SK-N-SH (cell line): ENCODE measurements at regions not wholly inside any gene's neighbourhood (a gene's known extent, or its start where the extent isn't known, plus 50 kb on each side); places are given as distances from the start of the nearest gene placed in this dataset.

Experiments
- CTCF ChIA-PET: fragments of 300-600, 350-600 bp; formaldehyde crosslinking; extraction: SDS; loops from one replicate; lab custom pipeline; 2021; lab: Yijun Ruan, JAX
- POLR2A ChIA-PET: fragments of 350-600 bp; sonication (Branson Sonifier 250); formaldehyde crosslinking; extraction: SDS; loops from one replicate; lab custom pipeline; 2020; ENCODE audit warnings: antibody characterized with exemption, inconsistent platforms; lab: Yijun Ruan, JAX
- DNase-seq: peaks from one replicate; pipeline ENCODE4 v3.0.0; 2012
- H2AFZ ChIP-seq: fragments of 200-600 bp; sonication (generic); 2 replicates; pipeline ENCODE4 v1.8.1; 2016; ENCODE audit warnings: antibody characterized with exemption, mild to moderate bottlenecking, low read depth
- H3F3A ChIP-seq: fragments of 200-600 bp; sonication (generic); replicated peaks from 2 replicates; pipeline ENCODE3; 2016; ENCODE audit warnings: antibody characterized with exemption, mild to moderate bottlenecking; ENCODE audit not compliant: insufficient read depth
- H3K27ac ChIP-seq, 2 experiments: fragments of 200-500 bp in 1 of 2; fragments of 200-600 bp in 1 of 2; sonication (Bioruptor generic) in 1 of 2; sonication (generic), shearing (Covaris generic) in 1 of 2; 2 replicates each; pipeline versions ENCODE4 v1.5.1 to v1.6.1; 2014 to 2016; ENCODE audit warnings: low read depth in 2 of 2, inconsistent platforms in 1 of 2, low read length in 1 of 2, mild to moderate bottlenecking in 1 of 2, mixed read lengths in 1 of 2
- H3K27me3 ChIP-seq: fragments of 200-600 bp; sonication (generic), shearing (Covaris generic); 2 replicates; pipeline ENCODE4 v1.6.1; 2016; ENCODE audit warnings: mixed run types; ENCODE audit not compliant: insufficient read depth
- H3K36me3 ChIP-seq, 2 experiments: fragments of 200-500 bp in 1 of 2; fragments of 200-600 bp in 1 of 2; sonication (Bioruptor generic) in 1 of 2; sonication (generic) in 1 of 2; replicated peaks in 1 of 2; 2 replicates each; pipeline versions ENCODE3 to v1.5.1; 2014 to 2016; ENCODE audit warnings: low read length in 1 of 2, mild to moderate bottlenecking in 1 of 2; ENCODE audit not compliant: insufficient read depth in 2 of 2, control insufficient read depth in 1 of 2
- H3K4me1 ChIP-seq, 2 experiments: fragments of 200-500 bp in 1 of 2; fragments of 200-600 bp in 1 of 2; sonication (Bioruptor generic) in 1 of 2; sonication (generic), shearing (Covaris generic) in 1 of 2; 2 replicates each; pipeline versions ENCODE4 v1.5.1 to v1.6.1; 2014 to 2016; ENCODE audit warnings: low read depth in 1 of 2, low read length in 1 of 2, mixed run types in 1 of 2; ENCODE audit not compliant: insufficient read depth in 2 of 2, control insufficient read depth in 1 of 2
- H3K4me2 ChIP-seq: fragments of 200-600 bp; sonication (generic), shearing (Covaris generic); 2 replicates; pipeline ENCODE4 v1.6.1; 2017; ENCODE audit warnings: mixed run types
- H3K4me3 ChIP-seq, 2 experiments: fragments of 200-500 bp in 1 of 2; fragments of 200-600 bp in 1 of 2; sonication (Bioruptor generic) in 1 of 2; sonication (generic), shearing (Covaris generic) in 1 of 2; 2 replicates each; pipeline versions ENCODE4 v1.5.1 to v1.8.1; 2014 to 2016; ENCODE audit warnings: low read depth in 2 of 2, inconsistent platforms in 1 of 2, low read length in 1 of 2, mild to moderate bottlenecking in 1 of 2, mixed read lengths in 1 of 2, moderate library complexity in 1 of 2
- H3K79me2 ChIP-seq: fragments of 200-600 bp; sonication (generic); 2 replicates; pipeline ENCODE4 v1.8.1; 2017; ENCODE audit warnings: mild to moderate bottlenecking; ENCODE audit not compliant: insufficient read depth
- H3K9ac ChIP-seq: fragments of 200-600 bp; sonication (generic); 2 replicates; pipeline ENCODE4 v1.6.1; 2017; ENCODE audit warnings: mixed run types
- H3K9me2 ChIP-seq: fragments of 200-600 bp; sonication (generic); 2 replicates; pipeline ENCODE4 v1.6.1; 2017; ENCODE audit warnings: mixed run types
- H3K9me3 ChIP-seq: fragments of 200-600 bp; sonication (generic); 2 replicates; pipeline ENCODE4 v1.6.1; 2017; ENCODE audit warnings: mixed run types, mild to moderate bottlenecking, moderate library complexity
- H4K20me1 ChIP-seq: fragments of 200-600 bp; sonication (generic); 2 replicates; pipeline ENCODE4 v1.6.1; 2017; ENCODE audit warnings: mild to moderate bottlenecking, mixed run types; ENCODE audit not compliant: insufficient read depth
- CHD2 ChIP-seq: fragments of 150-350 bp; IDR thresholded peaks from 2 replicates; pipeline ENCODE4 v1.6.1; 2018; ENCODE audit warnings: low read length; ENCODE audit not compliant: partially characterized antibody
- ELF1 ChIP-seq: IDR thresholded peaks from 2 replicates; pipeline ENCODE4 v1.4.0; 2012
- EZH2phosphoT487 ChIP-seq: fragments of 200-600 bp; sonication (generic); IDR thresholded peaks from 2 replicates; pipeline ENCODE4 v1.6.1; 2017; ENCODE audit warnings: low read depth, mixed run types, mild to moderate bottlenecking, antibody characterized with exemption, moderate library complexity, borderline replicate concordance
- FOSL2 ChIP-seq: IDR thresholded peaks from 2 replicates; pipeline ENCODE4 v1.4.0; 2012; ENCODE audit warnings: low read depth, mild to moderate bottlenecking, moderate library complexity, borderline replicate concordance
- GATA2 ChIP-seq: sonication (generic); formaldehyde crosslinking; IDR thresholded peaks from 2 replicates; pipeline ENCODE4 v1.5.0; 2020; ENCODE audit warnings: mild to moderate bottlenecking, missing genetic modification reagents
- JUND ChIP-seq: IDR thresholded peaks from 2 replicates; pipeline ENCODE4 v1.4.0; 2012
- MXI1 ChIP-seq: IDR thresholded peaks from 2 replicates; pipeline ENCODE4 v1.6.1; 2012; ENCODE audit warnings: mild to moderate bottlenecking, low read depth, low read length, improper control_type of control experiment
- NFIC ChIP-seq: IDR thresholded peaks from 2 replicates; pipeline ENCODE4 v1.4.0; 2012; ENCODE audit warnings: borderline replicate concordance
- POLR2AphosphoS5 ChIP-seq: IDR thresholded peaks from 2 replicates; pipeline ENCODE4 v1.6.1; 2012; ENCODE audit warnings: low read depth, low read length
- RCOR1 ChIP-seq: fragments of 150-350 bp; IDR thresholded peaks from 2 replicates; pipeline ENCODE4 v1.6.1; 2017; ENCODE audit warnings: antibody characterized with exemption, low read length
- TAF1 ChIP-seq: IDR thresholded peaks from 2 replicates; pipeline ENCODE4 v1.6.1; 2012; ENCODE audit warnings: low read depth, mild to moderate bottlenecking, low read length, moderate library complexity, borderline replicate concordance
- TCF12 ChIP-seq: IDR thresholded peaks from 2 replicates; pipeline ENCODE4 v1.4.0; 2012
- TEAD4 ChIP-seq: IDR thresholded peaks from 2 replicates; pipeline ENCODE4 v1.4.0; 2012; ENCODE audit warnings: mild to moderate bottlenecking, borderline replicate concordance; ENCODE audit not compliant: insufficient read depth
- WGBS: methylation state at CpG from one replicate; pipeline ENCODE4 v1.1.6; 2017; ENCODE audit warnings: low lambda C conversion rate; 5-methylcytosine and 5-hydroxymethylcytosine counted together
- TF ChIP-seq, protein P1 (sequence below): IDR thresholded peaks from 2 replicates; pipeline ENCODE4 v1.4.0; 2012; ENCODE audit warnings: low read depth, borderline replicate concordance
- TF ChIP-seq, protein P2 (sequence below): fragments of 150-350 bp; IDR thresholded peaks from 2 replicates; pipeline ENCODE4 v1.6.1; 2017; ENCODE audit warnings: antibody characterized with exemption, low read length, low read depth, borderline replicate concordance

DNA sequence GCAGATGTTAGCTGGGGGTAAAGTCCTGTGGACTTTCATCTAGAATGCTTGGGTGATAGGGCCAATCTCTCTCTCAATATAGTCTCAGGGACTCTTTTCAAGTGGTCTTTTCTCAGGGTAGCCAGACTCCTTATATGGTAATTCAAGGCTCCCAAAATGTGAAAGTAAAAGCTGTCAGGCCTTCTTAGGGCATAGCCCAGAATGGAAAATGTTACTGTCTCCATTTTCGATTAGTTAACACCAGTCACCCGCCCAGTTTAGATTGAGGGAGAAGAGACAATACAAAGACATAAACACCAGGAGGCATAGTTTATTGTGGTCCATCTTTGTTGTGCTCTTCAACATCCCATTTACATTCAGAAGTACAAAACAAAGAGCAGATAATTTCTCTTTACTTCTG, 295.8 kb downstream of the EPHA7 start:
- 3% methylated on average over 2 of the region's 2 CpGs for WGBS

DNA sequence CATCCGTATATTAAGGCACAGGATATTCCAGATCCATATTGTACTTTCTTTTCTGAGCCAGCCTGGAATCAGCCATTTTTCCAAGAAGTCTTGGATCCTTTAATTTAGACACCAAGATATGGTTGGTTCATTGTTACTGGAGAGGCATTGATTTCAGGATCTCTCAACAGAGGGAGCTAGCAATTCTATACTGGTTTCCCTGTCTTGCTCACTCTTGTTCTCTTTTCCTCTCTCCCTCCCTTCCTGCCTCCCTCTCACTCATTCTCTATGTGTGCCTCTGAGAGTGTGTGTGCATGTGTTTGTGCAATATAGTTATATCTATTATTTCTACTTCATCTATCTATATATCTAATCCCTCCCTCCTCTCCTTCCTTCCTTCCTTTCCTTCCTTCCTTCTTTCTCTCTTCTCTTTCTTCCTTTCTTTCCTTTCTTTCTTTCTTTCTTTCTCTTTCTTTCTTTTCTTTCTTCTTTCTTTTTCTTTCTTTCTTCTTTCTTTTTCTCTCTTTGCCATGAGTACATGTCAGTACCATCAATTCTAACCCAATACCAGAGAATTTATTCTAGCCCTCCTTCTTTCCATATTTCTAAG, 299.1 kb downstream of the EPHA7 start:
- DNase-seq, result no peak
- no peaks in the 10 kb centered on the region for H3K9me2 ChIP-seq
- TF ChIP-seq NFIC, result no peak
- TF ChIP-seq JUND, result no peak
- TF ChIP-seq POLR2AphosphoS5, result no peak
- H3K79me2 ChIP-seq, result no peaks in the 10 kb centered on the region
- ChIA-PET POLR2A (no interaction called here), CTCF (no interaction called here)
- no peaks in the 10 kb centered on the region for H3K36me3 ChIP-seq
- no peak overlapping the region for H3K27ac ChIP-seq
- no peaks in the 10 kb centered on the region for H4K20me1 ChIP-seq
- H3K9me3 ChIP-seq, result no peaks in the 10 kb centered on the region
- H3K4me2 ChIP-seq, result no peak overlapping the region
- no peaks in the 10 kb centered on the region for H3F3A ChIP-seq
- no peaks in the 10 kb centered on the region for H3K4me1 ChIP-seq
- WGBS, result 4% methylated on average over 1 of the region's 1 CpG
- H3K27me3 ChIP-seq, result no peaks in the 10 kb centered on the region
- no peak overlapping the region for H3K9ac ChIP-seq
- no peak overlapping the region for H2AFZ ChIP-seq
- no peak overlapping the region for H3K4me3 ChIP-seq

More for the DNA sequence above, 295.8 kb downstream of the EPHA7 start:
- Histone ChIP-seq H3K27me3 (no peaks in the 10 kb centered on the region), H3K4me1 (no peaks in the 10 kb centered on the region), H4K20me1 (no peaks in the 10 kb centered on the region), H3K9ac (no peak overlapping the region), H3F3A (no peaks in the 10 kb centered on the region), H3K27ac (no peak overlapping the region), H3K4me2 (no peak overlapping the region), H3K36me3 (no peaks in the 10 kb centered on the region), H3K9me2 (no peaks in the 10 kb centered on the region), H3K9me3 (no peaks in the 10 kb centered on the region), H3K79me2 (no peaks in the 10 kb centered on the region), H3K4me3 (no peak overlapping the region), H2AFZ (no peak overlapping the region)
- CTCF ChIA-PET, result interaction anchor here (0.5 to 0.7 kb wide), 2 partner anchors 18 to 159 kb away, joined by 3 read pairs; no protein-coding TSS in a partner anchor
- no peak for DNase-seq
- POLR2A ChIA-PET, result no interaction called here
- no peak for TF ChIP-seq FOSL2
- TF ChIP-seq POLR2AphosphoS5, result no peak
- TF ChIP-seq RCOR1, result no peak
- TF ChIP-seq MXI1, result no peak
- no peak for TF ChIP-seq TAF1
- TF ChIP-seq, protein P1, sequence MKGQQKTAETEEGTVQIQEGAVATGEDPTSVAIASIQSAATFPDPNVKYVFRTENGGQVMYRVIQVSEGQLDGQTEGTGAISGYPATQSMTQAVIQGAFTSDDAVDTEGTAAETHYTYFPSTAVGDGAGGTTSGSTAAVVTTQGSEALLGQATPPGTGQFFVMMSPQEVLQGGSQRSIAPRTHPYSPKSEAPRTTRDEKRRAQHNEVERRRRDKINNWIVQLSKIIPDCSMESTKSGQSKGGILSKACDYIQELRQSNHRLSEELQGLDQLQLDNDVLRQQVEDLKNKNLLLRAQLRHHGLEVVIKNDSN, result no peak
- TF ChIP-seq TCF12, result no peak
- TF ChIP-seq TEAD4, result no peak
- TF ChIP-seq, protein P2, sequence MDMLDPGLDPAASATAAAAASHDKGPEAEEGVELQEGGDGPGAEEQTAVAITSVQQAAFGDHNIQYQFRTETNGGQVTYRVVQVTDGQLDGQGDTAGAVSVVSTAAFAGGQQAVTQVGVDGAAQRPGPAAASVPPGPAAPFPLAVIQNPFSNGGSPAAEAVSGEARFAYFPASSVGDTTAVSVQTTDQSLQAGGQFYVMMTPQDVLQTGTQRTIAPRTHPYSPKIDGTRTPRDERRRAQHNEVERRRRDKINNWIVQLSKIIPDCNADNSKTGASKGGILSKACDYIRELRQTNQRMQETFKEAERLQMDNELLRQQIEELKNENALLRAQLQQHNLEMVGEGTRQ, result no peak
- TF ChIP-seq GATA2 (CRISPR knock-in tag), result no peak
- TF ChIP-seq CHD2, result no peak
- TF ChIP-seq EZH2phosphoT487, result no peak
- TF ChIP-seq ELF1, result no peak
